Natural killer cell (primary cell): ENCODE measurements at regions not wholly inside any gene's neighbourhood (a gene's known extent, or its start where the extent isn't known, plus 50 kb on each side); places are given as distances from the start of the nearest gene placed in this dataset.

Experiments
- ATAC-seq, 3 donors: fragments of 150-1000 bp in 2 of 3; fragments of 200-7000 bp in 1 of 3; cut with Tn5 transposase; 1 replicate in 1 of 3; 2 replicates in 2 of 3; pipeline ENCODE4 v1.10.0; 2021; ENCODE audit warnings: mild to moderate bottlenecking in 2 of 3, moderate library complexity in 2 of 3
- DNase-seq, 2 donors: peaks; one replicate each; pipeline versions ENCODE4 v3.0.0 to v3.0.0-alpha.2; 2013 to 2021; ENCODE audit warnings: mixed read lengths in 1 of 2
- H3K27ac ChIP-seq: one replicate; pipeline ENCODE4 v1.5.1; 2013; ENCODE audit warnings: mild to moderate bottlenecking, low read length
- H3K27me3 ChIP-seq: one replicate; pipeline ENCODE4 v1.6.1; 2013; ENCODE audit warnings: low read length; ENCODE audit not compliant: control insufficient read depth, insufficient read depth
- H3K36me3 ChIP-seq: one replicate; pipeline ENCODE4 v1.6.1; 2013; ENCODE audit warnings: low read length; ENCODE audit not compliant: control insufficient read depth, insufficient read depth
- H3K4me1 ChIP-seq: one replicate; pipeline ENCODE4 v1.6.1; 2013; ENCODE audit warnings: low read length; ENCODE audit not compliant: control insufficient read depth, insufficient read depth
- H3K4me3 ChIP-seq: one replicate; pipeline ENCODE4 v1.5.1; 2013; ENCODE audit warnings: low read length
- H3K9me3 ChIP-seq: one replicate; pipeline ENCODE4 v1.6.1; 2013; ENCODE audit warnings: low read length; ENCODE audit not compliant: control insufficient read depth, insufficient read depth
- H3K27ac Mint-ChIP-seq, 2 donors: one replicate each; pipeline ENCODE4 v1.8.0; 2022; ENCODE audit warnings: mild to moderate bottlenecking in 2 of 2, mixed read lengths in 2 of 2, moderate library complexity in 1 of 2
- H3K27me3 Mint-ChIP-seq, 2 donors: one replicate each; pipeline ENCODE4 v1.8.0; 2022; ENCODE audit warnings: low read depth in 2 of 2, mixed read lengths in 2 of 2
- H3K36me3 Mint-ChIP-seq: one replicate; pipeline ENCODE4 v1.8.0; 2022; ENCODE audit warnings: mixed read lengths
- H3K4me1 Mint-ChIP-seq, 2 donors: one replicate each; pipeline ENCODE4 v1.8.0; 2022; ENCODE audit warnings: mixed read lengths in 2 of 2
- H3K4me3 Mint-ChIP-seq: one replicate; pipeline ENCODE4 v1.8.0; 2022; ENCODE audit warnings: mild to moderate bottlenecking, moderate library complexity, mixed read lengths
- H3K9me3 Mint-ChIP-seq, 2 donors: one replicate each; pipeline ENCODE4 v1.8.0; 2022; ENCODE audit warnings: mixed read lengths in 2 of 2
- CTCF ChIP-seq: fragments of 200-600 bp; IDR thresholded peaks from one replicate; pipeline ENCODE4 v1.8.0; 2022; ENCODE audit warnings: antibody characterized with exemption
- WGBS: methylation state at CpG from one replicate; pipeline ENCODE4 v1.1.7; 2013; ENCODE audit warnings: missing lambda C conversion rate; ENCODE audit not compliant: insufficient coverage; 5-methylcytosine and 5-hydroxymethylcytosine counted together
- intact Hi-C: fragments of 100-400 bp; cut with micrococcal nuclease; formaldehyde crosslinking; loops from one replicate; pipeline ENCODE4 v1.14.2; 2022

- no peaks in the 10 kb centered on the region for H3K36me3 ChIP-seq
- intact Hi-C loops, result no loop called here
- peaks cover 5% of the 10 kb centered on the region for H3K9me3 ChIP-seq
- 86% methylated on average over 2 of the region's 2 CpGs for WGBS
- Mint-ChIP-seq H3K36me3 (no peaks in the 10 kb centered on the region), H3K4me1 (no peaks in the 10 kb centered on the region), H3K27ac (no peak overlapping the region), H3K9me3 (peaks cover 11 to 23% of the 10 kb centered on the region in 2 donors), H3K4me3 (no peak overlapping the region), H3K27me3 (no peaks in the 10 kb centered on the region)
- no peak for TF ChIP-seq CTCF
- H3K27me3 ChIP-seq, result no peaks in the 10 kb centered on the region
- H3K27ac ChIP-seq, result no peak overlapping the region
- DNase-seq, result no peak
- ATAC-seq, result no peak
- H3K4me1 ChIP-seq, result no peaks in the 10 kb centered on the region
- no peak overlapping the region for H3K4me3 ChIP-seq
Measured at GRCh38 chr3:82493858-82494257, 732.4 kb upstream of the GBE1 start.

DNA sequence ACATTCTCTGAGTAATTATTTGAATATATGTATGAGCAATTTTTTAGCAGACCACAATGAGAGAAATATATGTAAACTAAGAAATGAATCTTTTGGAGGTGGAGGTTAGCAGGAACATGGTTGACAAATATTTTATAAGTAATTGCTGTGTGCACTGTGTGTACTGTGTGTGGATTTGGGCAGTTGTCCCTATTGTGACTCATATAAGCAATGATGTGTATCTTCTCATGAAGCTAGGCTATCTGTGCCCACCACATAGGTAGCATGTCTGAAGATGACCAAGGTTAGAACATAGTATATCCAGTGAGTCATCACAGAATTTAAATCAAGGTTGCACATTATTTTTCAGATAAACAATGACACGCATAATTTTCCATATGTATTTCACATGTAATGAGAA is 713.9 kb upstream of the GBE1 start:
- Histone ChIP-seq H3K9me3 (peaks cover 4% of the 10 kb centered on the region), H3K27ac (no peak overlapping the region), H3K4me1 (no peaks in the 10 kb centered on the region), H3K27me3 (no peaks in the 10 kb centered on the region), H3K4me3 (no peak overlapping the region), H3K36me3 (no peaks in the 10 kb centered on the region)
- DNase-seq (no peak), ATAC-seq (no peak)
- Mint-ChIP-seq H3K4me1 (no peaks in the 10 kb centered on the region), H3K27ac (no peak overlapping the region), H3K4me3 (no peak overlapping the region), H3K9me3 (peaks cover 4% of the 10 kb centered on the region in 2 donors), H3K27me3 (no peaks in the 10 kb centered on the region), H3K36me3 (no peaks in the 10 kb centered on the region)
- intact Hi-C loops, result no loop called here
- TF ChIP-seq CTCF, result no peak
- WGBS, result no CpG with 5 or more reads among the region's 1 CpG

- no peaks in the 10 kb centered on the region for H3K27me3 Mint-ChIP-seq
- Histone ChIP-seq H3K27me3 (no peaks in the 10 kb centered on the region), H3K4me3 (no peak overlapping the region), H3K36me3 (no peaks in the 10 kb centered on the region), H3K4me1 (no peaks in the 10 kb centered on the region), H3K27ac (no peak overlapping the region), H3K9me3 (peaks cover 4% of the 10 kb centered on the region)
- no peak for TF ChIP-seq CTCF
- H3K36me3 Mint-ChIP-seq, result no peaks in the 10 kb centered on the region
- H3K27ac Mint-ChIP-seq, result no peak overlapping the region
- DNase-seq, result no peak
- ATAC-seq, result no peak
- no peak overlapping the region for H3K4me3 Mint-ChIP-seq
- intact Hi-C loops, result no loop called here
- no peaks in the 10 kb centered on the region for H3K4me1 Mint-ChIP-seq
- peaks cover 4% of the 10 kb centered on the region in 2 donors for H3K9me3 Mint-ChIP-seq
Measured at GRCh38 chr3:82474711-82475110, 713.3 kb upstream of the GBE1 start.

DNA sequence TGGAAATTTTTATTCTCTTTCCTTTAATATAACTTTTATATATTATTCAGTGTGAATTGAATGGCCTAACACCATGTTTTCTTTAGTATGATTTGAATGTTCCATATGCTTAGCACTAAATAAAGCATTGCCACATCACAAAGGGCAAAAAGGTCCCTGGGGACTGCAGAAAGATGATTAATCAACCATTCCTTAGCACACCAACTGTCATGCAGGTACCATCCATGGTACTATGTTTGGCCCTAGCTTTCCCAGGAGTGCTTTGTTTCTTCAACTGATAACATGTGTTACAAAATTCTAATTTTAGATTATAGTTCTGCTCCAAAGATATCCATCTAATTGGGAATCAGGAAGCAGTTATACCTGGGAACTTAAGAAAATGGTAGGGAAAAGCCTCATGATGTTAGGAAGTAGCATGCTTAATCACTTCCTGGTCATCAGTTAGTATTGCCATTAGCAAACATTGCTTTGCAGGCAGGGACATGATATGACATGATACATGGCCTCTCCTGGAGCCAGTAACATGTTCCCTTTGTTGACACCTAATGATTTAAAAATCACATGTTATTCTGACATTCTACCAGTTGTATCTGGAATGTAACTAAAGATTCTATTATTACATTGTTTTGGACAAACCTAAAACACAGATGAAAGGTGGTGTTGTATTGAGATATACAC is 712.6 kb upstream of the GBE1 start:
- H3K4me3 ChIP-seq, result no peak overlapping the region
- Mint-ChIP-seq H3K36me3 (no peaks in the 10 kb centered on the region), H3K4me3 (no peak overlapping the region), H3K9me3 (peaks cover 4 to 6% of the 10 kb centered on the region in 2 donors), H3K4me1 (no peaks in the 10 kb centered on the region), H3K27me3 (no peaks in the 10 kb centered on the region), H3K27ac (no peak overlapping the region)
- no peaks in the 10 kb centered on the region for H3K36me3 ChIP-seq
- peaks cover 4% of the 10 kb centered on the region for H3K9me3 ChIP-seq
- no peaks in the 10 kb centered on the region for H3K27me3 ChIP-seq
- DNase-seq (no peak), ATAC-seq (no peak)
- intact Hi-C loops, result no loop called here
- no peaks in the 10 kb centered on the region for H3K4me1 ChIP-seq
- no peak overlapping the region for H3K27ac ChIP-seq
- TF ChIP-seq CTCF, result no peak
